ENCODE measurements at regions not wholly inside any gene's neighbourhood (a gene's known extent, or its start where the extent isn't known, plus 50 kb on each side); places are given as distances from the start of the nearest gene placed in this dataset.

- DNase-seq, result no peak
- intact Hi-C loops (cut with DNase I), result no loop called here
- WGBS (ENCODE audit: insufficient coverage, low coverage, low lambda C conversion rate, missing lambda C conversion rate), result 75% methylated on average over 3 of the region's 3 CpGs
These were observed 580.5 kb downstream of the INSC start for GRCh38 chr11:15695096-15695721.

GRCh38 chr11:15696069-15696468 lies 581.3 kb downstream of the INSC start:
- Histone ChIP-seq H3K36me3 (no peaks in the 10 kb centered on the region), H3K27ac (no peak overlapping the region), H3K4me3 (no peak overlapping the region), H3K4me1 (no peaks in the 10 kb centered on the region), H3K9me3 (no peaks in the 10 kb centered on the region), H3K27me3 (no peaks in the 10 kb centered on the region)
- 38% methylated on average over 2 of the region's 3 CpGs for WGBS (ENCODE audit: insufficient coverage, low coverage, low lambda C conversion rate, missing lambda C conversion rate)
- no peak for ATAC-seq
- intact Hi-C loops (cut with DNase I), result no loop called here
- no peak for TF ChIP-seq POLR2A (IDR thresholded peaks at IDR 0.05)
- TF ChIP-seq CTCF (IDR thresholded peaks at IDR 0.05), result no peak
- no peak for DNase-seq

More at GRCh38 chr11:15695096-15695721, 580.5 kb downstream of the INSC start:
- H3K4me1 ChIP-seq, result no peaks in the 10 kb centered on the region
- no peak for ATAC-seq
- H3K9me3 ChIP-seq, result no peaks in the 10 kb centered on the region
- no peaks in the 10 kb centered on the region for H3K36me3 ChIP-seq
- H3K27me3 ChIP-seq, result no peaks in the 10 kb centered on the region
- no peak overlapping the region for H3K4me3 ChIP-seq
- TF ChIP-seq CTCF (IDR thresholded peaks at IDR 0.05) (no peak), POLR2A (IDR thresholded peaks at IDR 0.05) (no peak)
- H3K27ac ChIP-seq, result no peak overlapping the region

- no CpG with 5 or more reads among the region's 6 CpGs for WGBS (ENCODE audit: insufficient coverage, low coverage, low lambda C conversion rate, missing lambda C conversion rate)
- H3K4me1 ChIP-seq, result no peaks in the 10 kb centered on the region
- no peak for DNase-seq
- H3K4me3 ChIP-seq, result no peak overlapping the region
- intact Hi-C loops (cut with DNase I), result no loop called here
- peak; percentile 31 to 75 (median 50) for ATAC-seq
- H3K27me3 ChIP-seq, result no peaks in the 10 kb centered on the region
- H3K36me3 ChIP-seq, result no peaks in the 10 kb centered on the region
- TF ChIP-seq POLR2A (IDR thresholded peaks at IDR 0.05) (no peak), CTCF (IDR thresholded peaks at IDR 0.05) (no peak)
- no peaks in the 10 kb centered on the region for H3K9me3 ChIP-seq
- H3K27ac ChIP-seq, result no peak overlapping the region
These were observed 582.9 kb downstream of the INSC start for GRCh38 chr11:15697437-15698236.

- 80% methylated on average over 1 of the region's 3 CpGs for WGBS (ENCODE audit: insufficient coverage, low coverage, low lambda C conversion rate, missing lambda C conversion rate)
- Histone ChIP-seq H3K4me3 (no peak overlapping the region), H3K9me3 (no peaks in the 10 kb centered on the region), H3K36me3 (no peaks in the 10 kb centered on the region), H3K4me1 (peaks cover 0 to 4% (median 1%) of the 10 kb centered on the region in 4 donors), H3K27ac (no peak overlapping the region), H3K27me3 (no peaks in the 10 kb centered on the region)
- ATAC-seq (no peak), DNase-seq (no peak)
- TF ChIP-seq POLR2A (IDR thresholded peaks at IDR 0.05), result no peak
- TF ChIP-seq CTCF (IDR thresholded peaks at IDR 0.05), result no peak
- intact Hi-C loops (cut with DNase I), result no loop called here
These were observed 584.1 kb downstream of the INSC start for GRCh38 chr11:15698855-15699254.

Data from right lobe of liver (tissue), 6 donors.